HCT116 (cell line): ENCODE measurements at regions not wholly inside any gene's neighbourhood (a gene's known extent, or its start where the extent isn't known, plus 50 kb on each side); places are given as distances from the start of the nearest gene placed in this dataset.

ENCODE experiments used
- ATAC-seq: fragments of 200-7000 bp; cut with Tn5 transposase; 2 replicates; pipeline ENCODE4 v1.9.1; 2020; ENCODE audit warnings: mild to moderate bottlenecking, moderate library complexity
- BruUV-seq: library from RNA; stranded (reverse); fragments of 400-500 nt; replicated peaks from 2 replicates; lab custom pipeline; 2021; lab: Mats Ljungman, UMichigan
- CTCF ChIA-PET: fragments of 300-600 bp; sonication (Branson Sonifier 250); formaldehyde crosslinking; loops from one replicate; lab custom pipeline; 2021; ENCODE audit warnings: antibody characterized with exemption; lab: Charles Lee
- POLR2A ChIA-PET: fragments of 300-600, 350-600 bp; sonication (Branson Sonifier 250); formaldehyde crosslinking; loops from one replicate; lab custom pipeline; 2021; ENCODE audit warnings: antibody characterized with exemption; lab: Charles Lee
- RAD21 ChIA-PET, 2 experiments: fragments of 300-600 bp; sonication (Branson Sonifier 250); formaldehyde crosslinking; loops; one replicate each; lab custom pipeline; 2023; ENCODE audit warnings: low total read pairs in 2 of 2; ENCODE audit not compliant: uncharacterized antibody in 2 of 2, unreplicated experiment in 2 of 2, low non-redundant PET in 1 of 2; lab: Charles Lee
- DNase-seq: peaks from one replicate; pipeline ENCODE4 v3.0.0-alpha.2; 2010; ENCODE audit warnings: low read depth, low spot score
- H2AFZ ChIP-seq: fragments of 200-600 bp; shearing (Covaris generic), sonication (generic); 2 replicates; pipeline ENCODE4 v1.6.1; 2017; ENCODE audit warnings: low read depth, mixed run types, mixed read lengths, antibody characterized with exemption, low read length; ENCODE audit not compliant: poor library complexity, severe bottlenecking
- H3K27ac ChIP-seq: 2 replicates; pipeline ENCODE4 v1.5.1; 2012; ENCODE audit warnings: low read depth, low read length
- H3K27me3 ChIP-seq: fragments of 200-600 bp; sonication (generic); 2 replicates; pipeline ENCODE4 v1.6.1; 2016; ENCODE audit warnings: mixed run types, low read length, mixed read lengths; ENCODE audit not compliant: insufficient read depth
- H3K36me3 ChIP-seq, 2 experiments: fragments of 200-500 bp in 1 of 2; fragments of 200-600 bp in 1 of 2; sonication (Bioruptor generic) in 1 of 2; sonication (generic) in 1 of 2; 2 replicates each; pipeline versions ENCODE4 v1.5.1 to v1.6.1; 2014 to 2016; ENCODE audit warnings: low read length in 2 of 2, inconsistent platforms in 1 of 2, mixed read lengths in 1 of 2, mixed run types in 1 of 2; ENCODE audit not compliant: insufficient read depth in 2 of 2, control insufficient read depth in 1 of 2
- H3K4me1 ChIP-seq, 2 experiments: fragments of 200-600 bp in 1 of 2; sonication (generic) in 1 of 2; 2 replicates each; pipeline versions ENCODE4 v1.5.1 to v1.6.1; 2012 to 2017; ENCODE audit warnings: low read length in 2 of 2, inconsistent platforms in 1 of 2, mild to moderate bottlenecking in 1 of 2, mixed read lengths in 1 of 2, mixed run types in 1 of 2, moderate library complexity in 1 of 2; ENCODE audit not compliant: insufficient read depth in 2 of 2, control insufficient read depth in 1 of 2
- H3K4me2 ChIP-seq: fragments of 200-600 bp; sonication (generic); 2 replicates; pipeline ENCODE4 v1.6.1; 2017; ENCODE audit warnings: mixed run types, low read length, mixed read lengths
- H3K4me3 ChIP-seq, 2 experiments: fragments of 200-600 bp in 1 of 2; sonication (generic) in 1 of 2; replicated peaks in 1 of 2; 2 replicates each; pipeline ENCODE4 v1.5.1; 2011 to 2016; ENCODE audit warnings: low read length in 2 of 2, control low read depth in 1 of 2, low read depth in 1 of 2, mild to moderate bottlenecking in 1 of 2, mixed read lengths in 1 of 2, mixed run types in 1 of 2
- H3K79me2 ChIP-seq: fragments of 200-600 bp; sonication (generic); 2 replicates; pipeline ENCODE4 v1.6.1; 2017; ENCODE audit warnings: mild to moderate bottlenecking, mixed run types, low read length, moderate library complexity, mixed read lengths; ENCODE audit not compliant: insufficient read depth
- H3K9ac ChIP-seq: fragments of 200-600 bp; sonication (generic); 2 replicates; pipeline ENCODE4 v1.6.1; 2016; ENCODE audit warnings: low read length, mixed read lengths
- H3K9me2 ChIP-seq: fragments of 200-600 bp; sonication (generic), shearing (Covaris generic); 2 replicates; pipeline ENCODE4 v1.6.1; 2017; ENCODE audit warnings: mixed run types, mild to moderate bottlenecking, moderate library complexity; ENCODE audit not compliant: insufficient read depth
- H3K9me3 ChIP-seq, 2 experiments: fragments of 200-500 bp in 1 of 2; fragments of 200-600 bp in 1 of 2; sonication (Bioruptor generic) in 1 of 2; sonication (generic) in 1 of 2; 2 replicates each; pipeline ENCODE4 v1.6.1; 2014 to 2017; ENCODE audit warnings: low read length in 2 of 2, mixed read lengths in 2 of 2, inconsistent platforms in 1 of 2, low read depth in 1 of 2, mild to moderate bottlenecking in 1 of 2, mixed run types in 1 of 2, moderate library complexity in 1 of 2; ENCODE audit not compliant: control insufficient read depth in 1 of 2, insufficient read depth in 1 of 2
- H4K20me1 ChIP-seq: fragments of 200-600 bp; sonication (generic), shearing (Covaris generic); 2 replicates; pipeline ENCODE4 v1.6.1; 2017; ENCODE audit warnings: mixed run types, mild to moderate bottlenecking, moderate library complexity; ENCODE audit not compliant: insufficient read depth
- CBX3 ChIP-seq: IDR thresholded peaks from 2 replicates; pipeline ENCODE4 v1.6.1; 2012; ENCODE audit warnings: low read depth
- EZH2phosphoT487 ChIP-seq: fragments of 200-600 bp; IDR thresholded peaks from 2 replicates; pipeline ENCODE4 v1.6.1; 2018; ENCODE audit warnings: antibody characterized with exemption, borderline replicate concordance
- FOSL1 ChIP-seq: IDR thresholded peaks from 2 replicates; pipeline ENCODE4 v1.6.1; 2012; ENCODE audit warnings: low read depth
- POLR2A ChIP-seq: IDR thresholded peaks from 2 replicates; pipeline ENCODE4 v1.7.0; 2011; ENCODE audit warnings: borderline replicate concordance; ENCODE audit not compliant: insufficient read depth, insufficient read length; ENCODE audit errors: extremely low read depth
- SP1 ChIP-seq: IDR thresholded peaks from 2 replicates; pipeline ENCODE4 v1.6.1; 2012; ENCODE audit warnings: low read depth
- SRF ChIP-seq: IDR thresholded peaks from 2 replicates; pipeline ENCODE4 v1.6.1; 2012; ENCODE audit warnings: low read depth
- TCF7L2 ChIP-seq: IDR thresholded peaks from 2 replicates; pipeline ENCODE4 v1.7.0; 2011; ENCODE audit warnings: borderline replicate concordance, inconsistent platforms; ENCODE audit not compliant: insufficient read depth, insufficient read length; ENCODE audit errors: extremely low read depth
- YY1 ChIP-seq: IDR thresholded peaks from 2 replicates; pipeline ENCODE4 v1.6.1; 2011; ENCODE audit warnings: low read length, low read depth, moderate library complexity, mild to moderate bottlenecking; ENCODE audit not compliant: insufficient replicate concordance; ENCODE audit errors: extremely low read depth
- intact Hi-C: fragments of 100-400 bp; cut with micrococcal nuclease; formaldehyde crosslinking; loops from 2 replicates; pipeline ENCODE4 v1.10.0; 2022
- TF ChIP-seq, protein P1 (sequence below): IDR thresholded peaks from 2 replicates; pipeline ENCODE4 v1.6.1; 2012
- TF ChIP-seq, protein P2 (sequence below): IDR thresholded peaks from 2 replicates; pipeline ENCODE4 v1.6.1; 2012; ENCODE audit warnings: low read depth

DNA sequence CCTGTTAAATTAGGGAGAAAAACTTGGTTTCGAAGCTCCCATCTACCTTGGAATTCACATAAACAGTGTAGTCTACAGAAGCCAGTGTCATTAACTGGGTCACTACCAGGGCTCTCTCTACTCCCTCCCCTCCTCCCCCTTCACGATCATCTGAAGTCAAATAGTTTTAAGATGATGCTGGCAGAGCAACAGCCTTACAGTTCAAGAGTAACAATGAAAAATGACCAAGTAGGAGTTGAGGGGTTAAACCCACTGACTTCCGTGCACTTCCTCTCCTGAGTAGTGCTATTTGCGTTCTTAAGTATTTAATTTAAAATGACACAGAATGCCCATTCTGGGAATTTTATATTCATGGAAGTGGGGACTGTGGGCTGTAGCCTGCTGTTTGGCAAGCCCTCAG lies 236.9 kb downstream of the SIPA1L2 start:
- Histone ChIP-seq H3K4me2 (no peak overlapping the region), H3K27ac (no peak overlapping the region), H3K9ac (no peak overlapping the region), H3K4me1 (no peaks in the 10 kb centered on the region), H3K79me2 (no peaks in the 10 kb centered on the region), H3K36me3 (no peaks in the 10 kb centered on the region), H2AFZ (no peak overlapping the region), H3K9me2 (no peaks in the 10 kb centered on the region), H3K4me3 (no peak overlapping the region), H3K9me3 (no peaks in the 10 kb centered on the region), H3K27me3 (no peaks in the 10 kb centered on the region), H4K20me1 (no peaks in the 10 kb centered on the region)
- ChIA-PET POLR2A (no interaction called here), CTCF (no interaction called here), RAD21 (no interaction called here)
- intact Hi-C loops = no loop called here
- no TSS peak for BruUV-seq
- DNase-seq = no peak
- ATAC-seq = no peak
- TF ChIP-seq CBX3 (no peak), SP1 (no peak), TCF7L2 (no peak), SRF (no peak), FOSL1 (no peak), EZH2phosphoT487 (no peak), POLR2A (no peak), YY1 (no peak)
- TF ChIP-seq, protein P1, sequence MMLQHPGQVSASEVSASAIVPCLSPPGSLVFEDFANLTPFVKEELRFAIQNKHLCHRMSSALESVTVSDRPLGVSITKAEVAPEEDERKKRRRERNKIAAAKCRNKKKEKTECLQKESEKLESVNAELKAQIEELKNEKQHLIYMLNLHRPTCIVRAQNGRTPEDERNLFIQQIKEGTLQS = no peak
- TF ChIP-seq, protein P2, sequence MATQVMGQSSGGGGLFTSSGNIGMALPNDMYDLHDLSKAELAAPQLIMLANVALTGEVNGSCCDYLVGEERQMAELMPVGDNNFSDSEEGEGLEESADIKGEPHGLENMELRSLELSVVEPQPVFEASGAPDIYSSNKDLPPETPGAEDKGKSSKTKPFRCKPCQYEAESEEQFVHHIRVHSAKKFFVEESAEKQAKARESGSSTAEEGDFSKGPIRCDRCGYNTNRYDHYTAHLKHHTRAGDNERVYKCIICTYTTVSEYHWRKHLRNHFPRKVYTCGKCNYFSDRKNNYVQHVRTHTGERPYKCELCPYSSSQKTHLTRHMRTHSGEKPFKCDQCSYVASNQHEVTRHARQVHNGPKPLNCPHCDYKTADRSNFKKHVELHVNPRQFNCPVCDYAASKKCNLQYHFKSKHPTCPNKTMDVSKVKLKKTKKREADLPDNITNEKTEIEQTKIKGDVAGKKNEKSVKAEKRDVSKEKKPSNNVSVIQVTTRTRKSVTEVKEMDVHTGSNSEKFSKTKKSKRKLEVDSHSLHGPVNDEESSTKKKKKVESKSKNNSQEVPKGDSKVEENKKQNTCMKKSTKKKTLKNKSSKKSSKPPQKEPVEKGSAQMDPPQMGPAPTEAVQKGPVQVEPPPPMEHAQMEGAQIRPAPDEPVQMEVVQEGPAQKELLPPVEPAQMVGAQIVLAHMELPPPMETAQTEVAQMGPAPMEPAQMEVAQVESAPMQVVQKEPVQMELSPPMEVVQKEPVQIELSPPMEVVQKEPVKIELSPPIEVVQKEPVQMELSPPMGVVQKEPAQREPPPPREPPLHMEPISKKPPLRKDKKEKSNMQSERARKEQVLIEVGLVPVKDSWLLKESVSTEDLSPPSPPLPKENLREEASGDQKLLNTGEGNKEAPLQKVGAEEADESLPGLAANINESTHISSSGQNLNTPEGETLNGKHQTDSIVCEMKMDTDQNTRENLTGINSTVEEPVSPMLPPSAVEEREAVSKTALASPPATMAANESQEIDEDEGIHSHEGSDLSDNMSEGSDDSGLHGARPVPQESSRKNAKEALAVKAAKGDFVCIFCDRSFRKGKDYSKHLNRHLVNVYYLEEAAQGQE = no peak
